HepG2 (cell line): ENCODE measurements at regions not wholly inside any gene's neighbourhood (a gene's known extent, or its start where the extent isn't known, plus 50 kb on each side); places are given as distances from the start of the nearest gene placed in this dataset.

Source experiments
- CREB1 ChIP-seq, 2 experiments: fragments of 450-650 bp in 1 of 2; IDR thresholded peaks; 2 replicates each; pipeline ENCODE4 v1.6.1; 2016 to 2017; ENCODE audit warnings: control low read depth in 1 of 2, mild to moderate bottlenecking in 1 of 2, missing compliant biosample characterization in 1 of 2, missing genetic modification characterization in 1 of 2
- FOSL1 ChIP-seq: sonication (generic); formaldehyde crosslinking; IDR thresholded peaks from 2 replicates; pipeline ENCODE4 v1.9.0; 2021; ENCODE audit warnings: missing genetic modification reagents, borderline replicate concordance
- FOXO4 ChIP-seq: sonication (generic); formaldehyde crosslinking; conservative IDR thresholded peaks from 2 replicates; pipeline ENCODE4 v1.8.1; 2023; ENCODE audit warnings: missing genetic modification reagents
- HNF4A ChIP-seq: sonication (generic); formaldehyde crosslinking; IDR thresholded peaks from 2 replicates; pipeline ENCODE4 v1.4.0; 2020; ENCODE audit warnings: missing genetic modification reagents
- KLF12 ChIP-seq: sonication (generic); formaldehyde crosslinking; IDR thresholded peaks from 2 replicates; pipeline ENCODE4 v1.4.0; 2020; ENCODE audit warnings: missing genetic modification reagents, borderline replicate concordance
- MXD1 ChIP-seq: sonication (generic); formaldehyde crosslinking; IDR thresholded peaks from 2 replicates; pipeline ENCODE4 v1.4.0; 2020; ENCODE audit warnings: mild to moderate bottlenecking, missing genetic modification reagents
- NFRKB ChIP-seq: fragments of 450-650 bp; IDR thresholded peaks from 2 replicates; pipeline ENCODE4 v1.6.1; 2017
- PAWR ChIP-seq: sonication (generic); formaldehyde crosslinking; IDR thresholded peaks from 2 replicates; pipeline ENCODE4 v1.4.0; 2020; ENCODE audit warnings: missing genetic modification reagents, mild to moderate bottlenecking, borderline replicate concordance
- PAXIP1 ChIP-seq: sonication (generic); formaldehyde crosslinking; conservative IDR thresholded peaks from 2 replicates; pipeline ENCODE4 v1.4.0; 2020; ENCODE audit warnings: mild to moderate bottlenecking, missing genetic modification reagents, moderate library complexity
- PCBP2 ChIP-seq: fragments of 200-400 bp; formaldehyde crosslinking; optimal IDR thresholded peaks from 2 replicates; pipeline ENCODE3; 2018; ENCODE audit warnings: low read length, low read depth; ENCODE audit not compliant: poor library complexity, severe bottlenecking
- SOX5 ChIP-seq: IDR thresholded peaks from 2 replicates; pipeline ENCODE4 v1.6.1; 2016; ENCODE audit warnings: borderline replicate concordance
- SRY ChIP-seq: sonication (generic); formaldehyde crosslinking; IDR thresholded peaks from 2 replicates; pipeline ENCODE4 v1.8.0; 2022; ENCODE audit warnings: mild to moderate bottlenecking, missing genetic modification reagents
- TARDBP ChIP-seq: sonication (generic); formaldehyde crosslinking; IDR thresholded peaks from 2 replicates; pipeline ENCODE4 v1.8.0; 2022; ENCODE audit warnings: mild to moderate bottlenecking, missing genetic modification reagents
- ZEB1 ChIP-seq: IDR thresholded peaks from 2 replicates; pipeline ENCODE4 v1.6.1; 2012; ENCODE audit warnings: mild to moderate bottlenecking, low read depth, inconsistent platforms; ENCODE audit not compliant: insufficient replicate concordance
- ZMYM2 ChIP-seq: sonication (generic); formaldehyde crosslinking; IDR thresholded peaks from 2 replicates; pipeline ENCODE4 v1.8.0; 2022; ENCODE audit warnings: mild to moderate bottlenecking, missing genetic modification reagents
- ZNF232 ChIP-seq: sonication (generic); formaldehyde crosslinking; IDR thresholded peaks from 2 replicates; pipeline ENCODE4 v1.4.0; 2020; ENCODE audit warnings: missing genetic modification reagents, borderline replicate concordance
- ZNF251 ChIP-seq: sonication (generic); formaldehyde crosslinking; IDR thresholded peaks from 2 replicates; pipeline ENCODE4 v1.9.0; 2021; ENCODE audit warnings: mild to moderate bottlenecking, missing genetic modification reagents
- ZNF326 ChIP-seq: sonication (generic); formaldehyde crosslinking; IDR thresholded peaks from 2 replicates; pipeline ENCODE4 v1.4.0; 2020; ENCODE audit warnings: missing genetic modification reagents, borderline replicate concordance
- ZNF883 ChIP-seq: sonication (generic); formaldehyde crosslinking; IDR thresholded peaks from 2 replicates; pipeline ENCODE4 v1.5.1; 2020; ENCODE audit warnings: mild to moderate bottlenecking, missing genetic modification reagents; ENCODE audit errors: not compliant biosample characterization
- TF ChIP-seq, protein P1 (sequence below): sonication (generic); IDR thresholded peaks from 2 replicates; pipeline ENCODE4 v1.6.1; 2016; ENCODE audit warnings: low read depth, borderline replicate concordance
- TF ChIP-seq, protein P2 (sequence below): sonication (generic); formaldehyde crosslinking; IDR thresholded peaks from 2 replicates; pipeline ENCODE4 v1.9.0; 2021; ENCODE audit warnings: missing genetic modification reagents, mild to moderate bottlenecking, borderline replicate concordance
- TF ChIP-seq, protein P3 (sequence below): sonication (generic); formaldehyde crosslinking; IDR thresholded peaks from 2 replicates; pipeline ENCODE4 v1.4.0; 2020; ENCODE audit warnings: missing genetic modification reagents

DNA sequence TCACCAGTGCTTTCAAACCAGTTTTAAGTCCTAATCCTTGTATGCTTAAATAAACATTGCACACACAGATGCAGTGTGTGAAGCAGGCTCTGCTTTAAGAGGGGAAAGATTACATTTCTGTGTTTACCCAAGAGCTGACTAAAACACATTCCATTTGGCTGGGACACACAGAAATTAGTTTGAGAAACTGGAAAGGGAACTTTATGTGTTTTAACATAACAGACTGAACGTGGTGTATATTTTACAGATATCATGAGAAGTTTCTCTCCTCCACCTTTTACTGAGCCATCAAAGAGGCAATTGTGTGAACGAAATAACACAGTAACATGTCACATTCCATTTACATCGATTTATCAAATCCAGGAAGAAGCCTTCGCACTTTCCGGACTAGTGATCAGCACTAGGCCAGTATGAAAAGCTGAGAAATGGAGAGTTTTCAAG is 121.8 kb downstream of the MAIP1 start (continued):
- no peak for TF ChIP-seq PCBP2
- TF ChIP-seq PAWR, result no peak
- no peak for TF ChIP-seq KLF12 (CRISPR knock-in tag)
- TF ChIP-seq ZEB1, result no peak
- TF ChIP-seq, protein P1, sequence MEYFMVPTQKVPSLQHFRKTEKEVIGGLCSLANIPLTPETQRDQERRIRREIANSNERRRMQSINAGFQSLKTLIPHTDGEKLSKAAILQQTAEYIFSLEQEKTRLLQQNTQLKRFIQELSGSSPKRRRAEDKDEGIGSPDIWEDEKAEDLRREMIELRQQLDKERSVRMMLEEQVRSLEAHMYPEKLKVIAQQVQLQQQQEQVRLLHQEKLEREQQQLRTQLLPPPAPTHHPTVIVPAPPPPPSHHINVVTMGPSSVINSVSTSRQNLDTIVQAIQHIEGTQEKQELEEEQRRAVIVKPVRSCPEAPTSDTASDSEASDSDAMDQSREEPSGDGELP, result peak; percentile 18; the same call in 1 of the 2 replicates
- no peak for TF ChIP-seq ZMYM2
- TF ChIP-seq TARDBP (CRISPR knock-in tag), result peak; percentile 47; the same call in 1 of the 2 replicates
- no peak for TF ChIP-seq ZNF251
- TF ChIP-seq ZNF326 (CRISPR knock-in tag), result no peak
- no peak for TF ChIP-seq ZNF232 (CRISPR knock-in tag)
- TF ChIP-seq MXD1, result no peak
- TF ChIP-seq, protein P2, sequence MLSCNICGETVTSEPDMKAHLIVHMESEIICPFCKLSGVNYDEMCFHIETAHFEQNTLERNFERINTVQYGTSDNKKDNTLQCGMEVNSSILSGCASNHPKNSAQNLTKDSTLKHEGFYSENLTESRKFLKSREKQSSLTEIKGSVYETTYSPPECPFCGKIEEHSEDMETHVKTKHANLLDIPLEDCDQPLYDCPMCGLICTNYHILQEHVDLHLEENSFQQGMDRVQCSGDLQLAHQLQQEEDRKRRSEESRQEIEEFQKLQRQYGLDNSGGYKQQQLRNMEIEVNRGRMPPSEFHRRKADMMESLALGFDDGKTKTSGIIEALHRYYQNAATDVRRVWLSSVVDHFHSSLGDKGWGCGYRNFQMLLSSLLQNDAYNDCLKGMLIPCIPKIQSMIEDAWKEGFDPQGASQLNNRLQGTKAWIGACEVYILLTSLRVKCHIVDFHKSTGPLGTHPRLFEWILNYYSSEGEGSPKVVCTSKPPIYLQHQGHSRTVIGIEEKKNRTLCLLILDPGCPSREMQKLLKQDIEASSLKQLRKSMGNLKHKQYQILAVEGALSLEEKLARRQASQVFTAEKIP (CRISPR knock-in tag), result no peak
- peak; percentile 94 for TF ChIP-seq PAXIP1 (CRISPR knock-in tag)
- TF ChIP-seq HNF4A, result peak; percentile 63
- no peak for TF ChIP-seq SRY (CRISPR knock-in tag)
- no peak for TF ChIP-seq NFRKB
- no peak for TF ChIP-seq ZNF883 (CRISPR knock-in tag)
- TF ChIP-seq FOSL1 (CRISPR knock-in tag), result peak; percentile 56; the same call in 1 of the 2 replicates
- peak; percentile 81 for TF ChIP-seq SOX5
- TF ChIP-seq, protein P3, sequence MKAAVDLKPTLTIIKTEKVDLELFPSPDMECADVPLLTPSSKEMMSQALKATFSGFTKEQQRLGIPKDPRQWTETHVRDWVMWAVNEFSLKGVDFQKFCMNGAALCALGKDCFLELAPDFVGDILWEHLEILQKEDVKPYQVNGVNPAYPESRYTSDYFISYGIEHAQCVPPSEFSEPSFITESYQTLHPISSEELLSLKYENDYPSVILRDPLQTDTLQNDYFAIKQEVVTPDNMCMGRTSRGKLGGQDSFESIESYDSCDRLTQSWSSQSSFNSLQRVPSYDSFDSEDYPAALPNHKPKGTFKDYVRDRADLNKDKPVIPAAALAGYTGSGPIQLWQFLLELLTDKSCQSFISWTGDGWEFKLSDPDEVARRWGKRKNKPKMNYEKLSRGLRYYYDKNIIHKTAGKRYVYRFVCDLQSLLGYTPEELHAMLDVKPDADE (CRISPR knock-in tag), result no peak
- TF ChIP-seq FOXO4 (CRISPR knock-in tag), result no peak
- no peak for TF ChIP-seq CREB1 (IDR thresholded peaks at IDR 0.05)
- TF ChIP-seq CREB1 (CRISPR knock-in tag; IDR thresholded peaks at IDR 0.05), result peak; percentile 79
